ENCODE measurements at regions not wholly inside any gene's neighbourhood (a gene's known extent, or its start where the extent isn't known, plus 50 kb on each side); places are given as distances from the start of the nearest gene placed in this dataset.

- TF ChIP-seq CTCF (IDR thresholded peaks at IDR 0.05; ENCODE audit: low read depth, low read length) = no peak
- no peak for TF ChIP-seq POLR2A (IDR thresholded peaks at IDR 0.05; ENCODE audit: extremely low read depth, insufficient read length)
- no peak for TF ChIP-seq MYC (IDR thresholded peaks at IDR 0.05; ENCODE audit: low read depth, low read length)
- no peak for DNase-seq (ENCODE audit: low read depth)
- H3K4me3 ChIP-seq (ENCODE audit: low read depth, low read length) = no peak overlapping the region
Measured at GRCh38 chr9:108386032-108386431, 469.8 kb downstream of the ACTL7B start.

- no peak overlapping the region for H3K4me3 ChIP-seq (ENCODE audit: low read depth, low read length)
- TF ChIP-seq MAX (IDR thresholded peaks at IDR 0.05; ENCODE audit: low read depth, low read length) (no peak), CTCF (IDR thresholded peaks at IDR 0.05; ENCODE audit: low read depth, low read length) (no peak), MYC (IDR thresholded peaks at IDR 0.05; ENCODE audit: low read depth, low read length) (no peak), POLR2A (IDR thresholded peaks at IDR 0.05; ENCODE audit: extremely low read depth, insufficient read length) (no peak)
- no peak for DNase-seq (ENCODE audit: low read depth)
Measured at GRCh38 chr9:108383796-108384195, 472.0 kb downstream of the ACTL7B start.

GRCh38 chr9:108382310-108382709, 473.5 kb downstream of the ACTL7B start:
- no peak for DNase-seq (ENCODE audit: low read depth)
- TF ChIP-seq MYC (IDR thresholded peaks at IDR 0.05; ENCODE audit: low read depth, low read length) (no peak), POLR2A (IDR thresholded peaks at IDR 0.05; ENCODE audit: extremely low read depth, insufficient read length) (no peak), CTCF (IDR thresholded peaks at IDR 0.05; ENCODE audit: low read depth, low read length) (no peak), MAX (IDR thresholded peaks at IDR 0.05; ENCODE audit: low read depth, low read length) (no peak)
- H3K4me3 ChIP-seq (ENCODE audit: low read depth, low read length) = no peak overlapping the region

- no peak for DNase-seq (ENCODE audit: low read depth)
- no peak for TF ChIP-seq POLR2A (IDR thresholded peaks at IDR 0.05; ENCODE audit: extremely low read depth, insufficient read length)
- no peak for TF ChIP-seq MAX (IDR thresholded peaks at IDR 0.05; ENCODE audit: low read depth, low read length)
- no peak for TF ChIP-seq MYC (IDR thresholded peaks at IDR 0.05; ENCODE audit: low read depth, low read length)
- TF ChIP-seq CTCF (IDR thresholded peaks at IDR 0.05; ENCODE audit: low read depth, low read length) = no peak
Measured at GRCh38 chr9:108377881-108378280, 477.9 kb downstream of the ACTL7B start.

GRCh38 chr9:108377382-108377781, 478.4 kb downstream of the ACTL7B start:
- DNase-seq (ENCODE audit: low read depth) = no peak
- TF ChIP-seq POLR2A (IDR thresholded peaks at IDR 0.05; ENCODE audit: extremely low read depth, insufficient read length) (no peak), MYC (IDR thresholded peaks at IDR 0.05; ENCODE audit: low read depth, low read length) (no peak), CTCF (IDR thresholded peaks at IDR 0.05; ENCODE audit: low read depth, low read length) (no peak), MAX (IDR thresholded peaks at IDR 0.05; ENCODE audit: low read depth, low read length) (no peak)
- H3K4me3 ChIP-seq (ENCODE audit: low read depth, low read length) = no peak overlapping the region

More at GRCh38 chr9:108377881-108378280, 477.9 kb downstream of the ACTL7B start:
- no peak overlapping the region for H3K4me3 ChIP-seq (ENCODE audit: low read depth, low read length)

- TF ChIP-seq CTCF (IDR thresholded peaks at IDR 0.05; ENCODE audit: low read depth, low read length) (no peak), MAX (IDR thresholded peaks at IDR 0.05; ENCODE audit: low read depth, low read length) (no peak), MYC (IDR thresholded peaks at IDR 0.05; ENCODE audit: low read depth, low read length) (no peak), POLR2A (IDR thresholded peaks at IDR 0.05; ENCODE audit: extremely low read depth, insufficient read length) (no peak)
- DNase-seq (ENCODE audit: low read depth) = no peak
- H3K4me3 ChIP-seq (ENCODE audit: low read depth, low read length) = no peak overlapping the region
Measured at GRCh38 chr9:108376140-108376539, 479.6 kb downstream of the ACTL7B start.
